ENCODE measurements at regions not wholly inside any gene's neighbourhood (a gene's known extent, or its start where the extent isn't known, plus 50 kb on each side); places are given as distances from the start of the nearest gene placed in this dataset.

- Histone ChIP-seq H4K8ac (ENCODE audit: extremely low read depth, insufficient read depth, low read length) (no peak overlapping the region), H3K14ac (ENCODE audit: insufficient read length) (no peak overlapping the region), H3K79me1 (ENCODE audit: low read depth, low read length) (no peaks in the 10 kb centered on the region), H3K27ac (ENCODE audit: low read depth, low read length) (no peak overlapping the region), H3K18ac (ENCODE audit: extremely low read depth, low read length) (no peak overlapping the region), H3K36me3 (ENCODE audit: control insufficient read depth in 2 of 4, insufficient read depth in 4 of 4, low read length in 3 of 4) (no peaks in the 10 kb centered on the region), H3K27me3 (replicated peaks in 1 of 4; ENCODE audit: control insufficient read depth in 3 of 4, extremely low read depth in 1 of 4, insufficient read depth in 3 of 4, low read length in 3 of 4) (no peaks in the 10 kb centered on the region), H2BK20ac (ENCODE audit: low read length) (no peak overlapping the region), H2AK5ac (ENCODE audit: low read depth, low read length) (no peak overlapping the region), H3K9ac (replicated peaks in 1 of 4; ENCODE audit: extremely low read depth in 1 of 4, low read depth in 3 of 4, low read length in 3 of 4) (no peak overlapping the region), H2BK5ac (ENCODE audit: low read depth, low read length) (no peak overlapping the region), H3K23me2 (ENCODE audit: low read depth, low read length) (no peaks in the 10 kb centered on the region), H4K91ac (replicated peaks; ENCODE audit: insufficient read length, low read length) (no peak overlapping the region), H3K4me3 (ENCODE audit: extremely low read depth in 1 of 4, insufficient read depth in 2 of 4, low read depth in 3 of 4, low read length in 4 of 4) (no peak overlapping the region), H3K9me3 (ENCODE audit: insufficient read depth in 2 of 2, low read depth in 1 of 2, low read length in 1 of 2) (no peaks in the 10 kb centered on the region), H4K5ac (ENCODE audit: insufficient read length, low read depth, low read length) (no peak overlapping the region), H2BK120ac (replicated peaks; ENCODE audit: low read depth, low read length) (no peak overlapping the region), H3K79me2 (ENCODE audit: control insufficient read depth in 1 of 2, insufficient read depth in 2 of 2, low read length in 2 of 2) (no peaks in the 10 kb centered on the region), H3K23ac (ENCODE audit: insufficient read length) (no peak overlapping the region), H3K4me1 (replicated peaks in 1 of 4; ENCODE audit: control insufficient read depth in 3 of 4, insufficient read depth in 4 of 4, low read length in 3 of 4) (no peaks in the 10 kb centered on the region), H2AFZ (ENCODE audit: low read length) (no peak overlapping the region), H2BK12ac (ENCODE audit: low read depth, low read length) (no peak overlapping the region), H3K56ac (replicated peaks; ENCODE audit: insufficient read length, low read depth, low read length) (no peak overlapping the region), H3K4me2 (ENCODE audit: insufficient read depth in 1 of 2, low read depth in 2 of 2, low read length in 2 of 2) (no peak overlapping the region), H2BK15ac (ENCODE audit: low read length) (no peak overlapping the region), H4K20me1 (replicated peaks in 1 of 2; ENCODE audit: control insufficient read depth in 1 of 2, insufficient read depth in 2 of 2, low read length in 2 of 2) (no peaks in the 10 kb centered on the region), H3K4ac (replicated peaks; ENCODE audit: insufficient read length, low read depth, low read length) (no peak overlapping the region)
- ChIA-PET POLR2A (ENCODE audit: partially characterized antibody) (no interaction called here), CTCF (ENCODE audit: partially characterized antibody) (interaction anchor here (1.0 kb wide), 1 partner anchor 192 kb away, joined by 3 read pairs; no protein-coding TSS in a partner anchor)
- DNase-seq (ENCODE audit: low read depth in 1 of 2, low spot score in 2 of 2) (no peak), FAIRE-seq (no peak)
- TF ChIP-seq MAX (IDR thresholded peaks at IDR 0.05) = no peak
- TF ChIP-seq EGR1 (IDR thresholded peaks at IDR 0.05; ENCODE audit: borderline replicate concordance, low read depth, low read length) = no peak
Observed at GRCh38 chr10:50981385-50981784, 92.9 kb upstream of the PRKG1 start.

Data from H1 (cell line).